ENCODE measurements at regions not wholly inside any gene's neighbourhood (a gene's known extent, or its start where the extent isn't known, plus 50 kb on each side); places are given as distances from the start of the nearest gene placed in this dataset.

DNA sequence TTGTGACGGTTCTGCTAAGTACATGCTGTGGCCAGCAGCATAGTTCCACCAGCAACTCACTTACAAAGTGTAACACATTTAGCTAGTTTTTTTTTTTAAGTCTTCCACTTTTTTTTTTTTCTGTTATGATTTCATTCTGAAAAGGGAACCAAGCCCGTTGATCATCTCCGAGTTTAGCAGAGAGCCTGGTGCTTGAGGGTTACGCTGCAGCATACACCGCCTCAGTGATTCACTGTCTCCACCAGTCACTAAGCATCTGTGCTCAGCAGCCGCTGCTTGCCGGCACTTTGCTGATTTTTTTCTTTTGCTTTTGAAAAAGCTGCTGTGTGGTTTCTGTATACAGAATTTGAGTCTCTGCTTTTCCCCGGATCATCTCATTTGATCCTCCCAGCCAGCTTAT is 194.5 kb upstream of the CDH13 start:
- no peak for TF ChIP-seq POLR2A (IDR thresholded peaks at IDR 0.05)
- no peak for TF ChIP-seq CTCF (IDR thresholded peaks at IDR 0.05)
- Histone ChIP-seq H3K9me3 (no peaks in the 10 kb centered on the region), H3K4me3 (replicated peaks in 1 of 3) (no peak overlapping the region), H3K27me3 (no peaks in the 10 kb centered on the region), H3K4me1 (no peaks in the 10 kb centered on the region), H3K36me3 (no peaks in the 10 kb centered on the region), H3K27ac (no peak overlapping the region)
- DNase-seq = no peak
- WGBS, 2 donors = 34 to 35% methylated on average over 8 of the region's 8 CpGs
- intact Hi-C loops (cut with DNase I) = no loop called here

DNA sequence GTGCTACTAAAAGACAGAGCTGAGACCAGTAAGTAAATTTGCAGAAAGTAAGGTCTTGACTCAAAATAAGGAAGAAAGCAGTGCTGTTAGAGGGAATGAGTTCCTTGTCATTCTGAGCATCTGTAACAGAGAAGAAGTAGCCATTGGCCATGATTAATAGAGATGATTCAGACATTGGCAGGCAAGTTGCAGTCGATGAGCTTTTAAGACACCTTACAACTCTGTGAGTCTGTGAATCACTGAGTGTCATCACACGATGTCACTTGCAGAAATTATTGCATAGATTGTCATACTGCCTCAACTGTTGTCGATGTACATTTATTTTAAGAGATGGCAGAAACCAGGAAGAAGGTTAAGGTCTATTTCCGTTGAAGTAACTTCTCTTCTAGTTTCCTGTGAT is 201.1 kb upstream of the CDH13 start:
- WGBS, 2 donors = 74 to 77% methylated on average over 4 of the region's 4 CpGs
- intact Hi-C loops (cut with DNase I) = no loop called here

DNA sequence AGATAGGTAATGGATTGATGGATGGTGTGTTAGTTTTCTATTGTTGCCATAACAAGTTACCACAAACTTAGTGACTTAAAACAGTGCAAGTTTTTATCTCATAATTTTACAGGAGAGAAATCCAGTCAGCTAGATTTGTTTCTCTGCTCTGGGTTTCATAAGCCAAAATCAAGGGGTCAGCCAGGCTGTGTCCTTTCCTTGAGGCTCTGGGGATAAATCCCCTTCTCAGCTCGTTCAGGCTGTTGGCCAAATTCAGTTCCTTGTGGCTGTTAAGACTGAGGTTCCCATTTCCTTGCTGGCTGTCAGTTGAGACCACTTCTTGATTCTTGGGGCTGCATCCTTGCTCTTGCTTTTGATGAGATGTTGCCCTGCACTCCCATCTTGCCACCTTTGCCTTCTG is 204.9 kb upstream of the CDH13 start:
- no peaks in the 10 kb centered on the region for H3K36me3 ChIP-seq
- no peaks in the 10 kb centered on the region for H3K27me3 ChIP-seq
- H3K27ac ChIP-seq = no peak overlapping the region
- H3K4me1 ChIP-seq = no peaks in the 10 kb centered on the region
- no peaks in the 10 kb centered on the region for H3K9me3 ChIP-seq
- no peak overlapping the region for H3K4me3 ChIP-seq (replicated peaks in 1 of 3)
- DNase-seq = no peak
- intact Hi-C loops (cut with DNase I) = no loop called here
- WGBS, 2 donors = 53 to 55% methylated on average over 1 of the region's 1 CpG
- TF ChIP-seq CTCF (IDR thresholded peaks at IDR 0.05) = no peak
- TF ChIP-seq POLR2A (IDR thresholded peaks at IDR 0.05) = no peak

More for the DNA sequence above, 201.1 kb upstream of the CDH13 start:
- TF ChIP-seq CTCF (IDR thresholded peaks at IDR 0.05) (no peak), POLR2A (IDR thresholded peaks at IDR 0.05) (no peak)
- Histone ChIP-seq H3K36me3 (no peaks in the 10 kb centered on the region), H3K4me1 (no peaks in the 10 kb centered on the region), H3K9me3 (no peaks in the 10 kb centered on the region), H3K4me3 (replicated peaks in 1 of 3) (no peak overlapping the region), H3K27me3 (no peaks in the 10 kb centered on the region), H3K27ac (no peak overlapping the region)
- DNase-seq = no peak

GRCh38 chr16:82419332-82419731 is 207.4 kb upstream of the CDH13 start:
- no peaks in the 10 kb centered on the region for H3K4me1 ChIP-seq
- WGBS, 2 donors = 91 to 93% methylated on average over 5 of the region's 5 CpGs
- H3K27me3 ChIP-seq = no peaks in the 10 kb centered on the region
- intact Hi-C loops (cut with DNase I) = no loop called here
- H3K4me3 ChIP-seq (replicated peaks in 1 of 3) = no peak overlapping the region
- H3K27ac ChIP-seq = no peak overlapping the region
- TF ChIP-seq POLR2A (IDR thresholded peaks at IDR 0.05) (no peak), CTCF (IDR thresholded peaks at IDR 0.05) (no peak)
- H3K9me3 ChIP-seq = no peaks in the 10 kb centered on the region
- no peaks in the 10 kb centered on the region for H3K36me3 ChIP-seq
- no peak for DNase-seq

GRCh38 chr16:82414476-82414875 is 212.3 kb upstream of the CDH13 start:
- no peaks in the 10 kb centered on the region for H3K36me3 ChIP-seq
- no peaks in the 10 kb centered on the region for H3K4me1 ChIP-seq
- no peak overlapping the region for H3K27ac ChIP-seq
- no peak overlapping the region for H3K4me3 ChIP-seq (replicated peaks in 1 of 3)
- DNase-seq = no peak
- TF ChIP-seq POLR2A (IDR thresholded peaks at IDR 0.05) (no peak), CTCF (IDR thresholded peaks at IDR 0.05) (no peak)
- H3K9me3 ChIP-seq = no peaks in the 10 kb centered on the region
- 73 to 83% methylated on average over 3 of the region's 3 CpGs for WGBS, 2 donors
- intact Hi-C loops (cut with DNase I) = no loop called here
- no peaks in the 10 kb centered on the region for H3K27me3 ChIP-seq
